ENCODE measurements at regions not wholly inside any gene's neighbourhood (a gene's known extent, or its start where the extent isn't known, plus 50 kb on each side); places are given as distances from the start of the nearest gene placed in this dataset.

GRCh38 chr5:68383888-68384310 lies 168.3 kb downstream of the PIK3R1 start:
- Mint-ChIP-seq H3K27ac (no peak overlapping the region), H3K4me1 (ENCODE audit: low read depth) (peaks cover 42% of the 10 kb centered on the region), H3K4me3 (no peak overlapping the region), H3K36me3 (ENCODE audit: low read depth) (no peaks in the 10 kb centered on the region), H3K9me3 (no peaks in the 10 kb centered on the region), H3K27me3 (no peaks in the 10 kb centered on the region)
- Histone ChIP-seq H3K27me3 (ENCODE audit: control insufficient read depth in 1 of 2, insufficient read depth in 2 of 2, low read length in 2 of 2) (no peaks in the 10 kb centered on the region), H3K4me3 (ENCODE audit: low read length) (no peak overlapping the region), H3K4me1 (ENCODE audit: insufficient read depth, low read length) (peaks cover 24% of the 10 kb centered on the region), H3K27ac (ENCODE audit: low read depth in 1 of 2, low read length in 2 of 2) (no peak overlapping the region), H3K36me3 (ENCODE audit: insufficient read depth, low read length) (no peaks in the 10 kb centered on the region), H3K9me3 (ENCODE audit: control insufficient read depth in 1 of 2, insufficient read depth in 1 of 2, low read length in 2 of 2) (no peaks in the 10 kb centered on the region)
- ChIA-PET CTCF (no interaction called here), POLR2A (interaction anchor here (1.0 kb wide), 1 partner anchor 10 kb away, joined by 3 read pairs; no protein-coding TSS in a partner anchor)
- TF ChIP-seq CTCF (IDR thresholded peaks at IDR 0.05): no peak
- ATAC-seq (ENCODE audit: poor library complexity): no peak
- intact Hi-C loops (cut with DNase I, micrococcal nuclease): no loop called here
- DNase-seq: no peak

- no peaks in the 10 kb centered on the region for H3K36me3 ChIP-seq (ENCODE audit: insufficient read depth, low read length)
- no peak overlapping the region for H3K4me3 Mint-ChIP-seq
- no peaks in the 10 kb centered on the region for H3K9me3 ChIP-seq (ENCODE audit: control insufficient read depth in 1 of 2, insufficient read depth in 1 of 2, low read length in 2 of 2)
- DNase-seq (no peak), ATAC-seq (ENCODE audit: poor library complexity) (no peak)
- H3K4me1 Mint-ChIP-seq (ENCODE audit: low read depth): peaks cover 35% of the 10 kb centered on the region
- H3K27ac ChIP-seq (ENCODE audit: low read depth in 1 of 2, low read length in 2 of 2): no peak overlapping the region
- ChIA-PET POLR2A (no interaction called here), CTCF (no interaction called here)
- H3K4me1 ChIP-seq (ENCODE audit: insufficient read depth, low read length): peaks cover 19% of the 10 kb centered on the region
- no peak overlapping the region for H3K4me3 ChIP-seq (ENCODE audit: low read length)
- intact Hi-C loops (cut with DNase I, micrococcal nuclease): no loop called here
- no peaks in the 10 kb centered on the region for H3K27me3 ChIP-seq (ENCODE audit: control insufficient read depth in 1 of 2, insufficient read depth in 2 of 2, low read length in 2 of 2)
- TF ChIP-seq CTCF (IDR thresholded peaks at IDR 0.05): no peak
- H3K27ac Mint-ChIP-seq: no peak overlapping the region
- no peaks in the 10 kb centered on the region for H3K27me3 Mint-ChIP-seq
- H3K9me3 Mint-ChIP-seq: no peaks in the 10 kb centered on the region
- no peaks in the 10 kb centered on the region for H3K36me3 Mint-ChIP-seq (ENCODE audit: low read depth)
Measured at GRCh38 chr5:68384936-68385594, 169.5 kb downstream of the PIK3R1 start.

GRCh38 chr5:68385936-68386335 lies 170.4 kb downstream of the PIK3R1 start:
- no peaks in the 10 kb centered on the region for H3K9me3 ChIP-seq (ENCODE audit: control insufficient read depth in 1 of 2, insufficient read depth in 1 of 2, low read length in 2 of 2)
- peaks cover 14% of the 10 kb centered on the region for H3K4me1 ChIP-seq (ENCODE audit: insufficient read depth, low read length)
- ChIA-PET POLR2A (no interaction called here), CTCF (no interaction called here)
- H3K4me3 ChIP-seq (ENCODE audit: low read length): no peak overlapping the region
- no peaks in the 10 kb centered on the region for H3K27me3 ChIP-seq (ENCODE audit: control insufficient read depth in 1 of 2, insufficient read depth in 2 of 2, low read length in 2 of 2)
- DNase-seq: no peak
- H3K4me1 Mint-ChIP-seq (ENCODE audit: low read depth): peaks cover 28% of the 10 kb centered on the region
- no peak overlapping the region for H3K4me3 Mint-ChIP-seq
- H3K9me3 Mint-ChIP-seq: no peaks in the 10 kb centered on the region
- no peak for ATAC-seq (ENCODE audit: poor library complexity)
- H3K27me3 Mint-ChIP-seq: no peaks in the 10 kb centered on the region
- no peaks in the 10 kb centered on the region for H3K36me3 ChIP-seq (ENCODE audit: insufficient read depth, low read length)
- H3K27ac Mint-ChIP-seq: no peak overlapping the region
- no peak overlapping the region for H3K27ac ChIP-seq (ENCODE audit: low read depth in 1 of 2, low read length in 2 of 2)
- no peak for TF ChIP-seq CTCF (IDR thresholded peaks at IDR 0.05)
- no peaks in the 10 kb centered on the region for H3K36me3 Mint-ChIP-seq (ENCODE audit: low read depth)
- intact Hi-C loops (cut with DNase I, micrococcal nuclease): no loop called here

All from CD4-positive, alpha-beta T cell (primary cell).